HG02623 (cell line): ENCODE measurements at regions not wholly inside any gene's neighbourhood (a gene's known extent, or its start where the extent isn't known, plus 50 kb on each side); places are given as distances from the start of the nearest gene placed in this dataset.

Experiments used
- ATAC-seq: cut with Tn5 transposase; IDR thresholded peaks from one replicate; pipeline ENCODE4 v1.9.1; 2021; ENCODE audit warnings: moderate library complexity; ENCODE audit not compliant: unreplicated experiment

GRCh38 chr14:99094901-99095300, 177.1 kb downstream of the BCL11B start:
- ATAC-seq, result no peak

DNA sequence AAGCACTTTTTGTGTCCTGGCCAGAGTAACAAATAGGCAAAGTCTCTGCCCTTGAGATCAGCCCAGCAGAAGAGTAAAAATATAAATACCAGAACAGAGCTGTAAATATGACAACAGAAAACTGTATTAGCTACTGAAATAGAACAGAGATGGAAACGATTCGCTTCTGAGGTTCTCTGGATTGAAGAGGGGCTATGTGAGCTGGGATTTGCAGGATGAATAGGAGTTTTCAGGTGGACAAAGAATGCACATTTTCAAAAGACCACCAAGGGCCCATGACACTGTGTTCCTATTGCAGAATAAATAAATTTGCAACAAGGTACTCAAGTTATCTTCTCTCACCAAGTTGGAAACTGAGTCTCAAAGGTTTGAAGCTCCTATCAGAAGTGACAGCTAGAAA, 176.6 kb downstream of the BCL11B start:
- no peak for ATAC-seq

DNA sequence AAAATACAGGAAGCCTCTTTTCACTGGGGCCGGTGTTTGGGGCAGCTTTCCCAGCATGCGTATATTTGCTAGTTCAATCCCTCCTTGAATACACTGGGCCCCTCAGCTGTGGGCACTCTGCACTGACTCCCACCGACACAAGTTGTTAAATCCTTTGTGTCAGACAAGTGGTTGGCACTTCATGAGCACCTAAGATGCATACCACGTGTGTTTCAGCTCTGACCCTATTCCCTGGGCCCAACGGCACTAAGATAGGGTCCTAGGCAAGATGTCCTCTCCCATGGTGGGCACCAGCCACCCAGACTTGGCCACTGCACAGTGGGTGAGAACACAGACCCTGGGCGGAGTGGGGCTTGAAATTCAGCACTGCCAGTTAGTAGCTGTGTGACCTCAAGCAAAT, 173.8 kb downstream of the BCL11B start:
- no peak for ATAC-seq

DNA sequence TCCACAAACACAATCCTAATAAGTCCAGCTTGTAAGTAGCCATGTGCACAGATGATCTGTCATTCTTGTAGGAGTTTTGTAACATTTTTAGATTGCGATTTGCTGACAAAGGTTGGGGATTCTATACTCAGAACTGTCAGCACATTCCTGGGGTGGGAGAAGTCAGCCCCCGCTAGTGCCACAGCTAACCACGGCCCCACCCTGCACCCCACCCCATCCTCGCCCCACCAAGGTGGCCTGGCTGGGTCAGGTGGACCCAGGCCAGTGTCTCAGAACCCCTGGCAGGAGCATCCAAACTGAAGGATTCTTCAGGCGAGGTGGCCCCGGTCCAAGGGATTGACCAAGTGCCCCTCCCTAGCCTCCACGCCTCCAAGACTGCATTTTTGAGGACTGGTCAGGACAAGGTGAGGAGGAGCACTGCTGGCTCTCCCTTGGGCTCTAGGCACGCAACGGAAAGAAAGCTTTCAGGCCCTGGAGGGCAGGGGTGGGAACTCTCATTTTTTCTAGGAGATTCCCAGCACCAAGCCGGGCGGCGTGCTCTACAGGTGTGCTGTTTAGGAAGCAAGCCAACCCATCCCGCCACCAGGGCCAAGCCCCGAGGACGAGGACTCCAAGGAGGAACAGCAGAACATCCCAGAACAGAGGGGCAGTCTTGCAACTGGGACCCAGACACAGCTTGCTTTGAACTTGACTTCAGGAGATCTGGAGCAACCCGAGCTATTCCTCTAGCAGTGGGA, 172.8 kb downstream of the BCL11B start:
- no peak for ATAC-seq

DNA sequence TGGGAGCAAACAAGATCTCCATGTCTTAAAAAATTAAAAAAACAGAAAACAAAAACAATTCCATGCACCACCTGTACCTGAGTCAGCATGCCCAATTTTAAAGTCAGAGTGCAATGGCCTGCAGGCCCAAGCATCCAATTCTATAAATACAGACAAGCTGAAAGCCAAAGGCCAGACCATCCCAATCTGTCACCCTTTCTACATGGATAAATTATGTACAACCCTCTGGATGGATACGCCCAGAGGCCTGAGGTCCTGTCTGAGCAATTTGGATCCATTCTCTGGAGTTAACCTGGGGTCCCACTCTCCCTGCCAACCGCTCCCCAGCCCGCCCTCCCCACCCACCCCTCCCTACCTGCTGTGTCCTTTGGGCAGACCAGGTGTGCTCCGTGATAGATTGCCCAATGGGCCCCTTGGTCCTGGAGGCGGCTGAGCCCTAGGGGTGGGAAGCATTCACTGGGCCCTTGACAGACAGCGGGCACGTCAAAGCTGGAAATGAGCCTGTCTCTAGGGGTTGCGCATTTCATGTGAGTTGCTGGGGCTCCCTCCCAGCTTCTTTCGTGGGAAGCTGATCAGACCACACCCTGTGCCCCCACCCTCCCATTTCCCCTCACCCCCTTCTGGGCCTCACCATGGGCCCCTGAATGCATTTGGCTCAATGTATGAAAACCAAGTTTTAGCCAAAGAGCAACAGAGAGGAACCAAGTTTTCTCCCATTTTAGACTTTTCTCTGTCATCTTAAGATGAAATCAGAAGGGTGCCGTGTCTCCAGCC, 171.3 kb downstream of the BCL11B start:
- no peak for ATAC-seq

GRCh38 chr14:99101855-99102461, 170.0 kb downstream of the BCL11B start:
- no peak for ATAC-seq

DNA sequence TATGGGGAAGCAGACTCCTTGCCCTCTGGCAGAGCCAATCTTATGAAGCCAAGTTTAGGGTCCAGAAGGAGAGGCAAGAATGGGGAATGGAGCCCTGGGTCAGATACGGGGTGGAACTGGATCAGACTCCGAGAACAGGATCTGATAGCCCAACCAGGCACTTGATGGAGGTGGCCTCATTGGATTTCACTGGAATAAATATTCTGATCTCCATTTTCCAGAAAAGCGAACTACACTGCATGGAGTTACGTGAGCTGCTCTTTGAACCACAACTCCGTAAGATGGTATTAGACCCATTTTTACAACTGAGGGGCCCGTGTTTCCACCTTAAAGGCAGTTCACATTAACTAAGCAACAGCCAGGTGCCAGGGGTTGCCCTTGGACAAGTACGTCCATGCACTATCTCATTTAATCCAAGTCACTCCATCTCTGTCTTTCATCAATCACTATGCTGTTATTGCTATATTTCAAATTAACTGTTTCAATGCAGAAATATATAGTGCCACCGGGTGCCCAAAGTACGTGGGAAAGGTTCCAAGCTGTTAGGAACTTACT, 155.2 kb downstream of the BCL11B start:
- no peak for ATAC-seq

DNA sequence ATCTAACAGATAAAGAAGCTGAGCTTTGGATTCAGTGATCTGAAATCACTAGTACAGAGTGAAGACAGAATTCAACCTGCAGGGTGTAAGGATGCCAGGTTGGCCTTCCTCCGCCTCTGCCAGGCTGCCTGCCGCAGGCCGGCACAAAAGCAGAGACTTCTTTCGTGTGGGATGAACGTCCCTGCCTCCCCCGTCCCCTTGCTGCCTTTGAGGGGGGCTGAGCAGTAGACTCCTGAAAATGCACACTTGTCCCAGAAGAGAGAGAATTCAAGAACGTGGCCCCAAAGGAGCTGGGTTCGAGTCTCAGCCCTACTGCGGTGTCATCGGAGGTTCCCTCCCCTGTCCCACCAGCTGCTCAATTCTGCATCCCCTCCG, 154.3 kb downstream of the BCL11B start:
- ATAC-seq, result no peak

DNA sequence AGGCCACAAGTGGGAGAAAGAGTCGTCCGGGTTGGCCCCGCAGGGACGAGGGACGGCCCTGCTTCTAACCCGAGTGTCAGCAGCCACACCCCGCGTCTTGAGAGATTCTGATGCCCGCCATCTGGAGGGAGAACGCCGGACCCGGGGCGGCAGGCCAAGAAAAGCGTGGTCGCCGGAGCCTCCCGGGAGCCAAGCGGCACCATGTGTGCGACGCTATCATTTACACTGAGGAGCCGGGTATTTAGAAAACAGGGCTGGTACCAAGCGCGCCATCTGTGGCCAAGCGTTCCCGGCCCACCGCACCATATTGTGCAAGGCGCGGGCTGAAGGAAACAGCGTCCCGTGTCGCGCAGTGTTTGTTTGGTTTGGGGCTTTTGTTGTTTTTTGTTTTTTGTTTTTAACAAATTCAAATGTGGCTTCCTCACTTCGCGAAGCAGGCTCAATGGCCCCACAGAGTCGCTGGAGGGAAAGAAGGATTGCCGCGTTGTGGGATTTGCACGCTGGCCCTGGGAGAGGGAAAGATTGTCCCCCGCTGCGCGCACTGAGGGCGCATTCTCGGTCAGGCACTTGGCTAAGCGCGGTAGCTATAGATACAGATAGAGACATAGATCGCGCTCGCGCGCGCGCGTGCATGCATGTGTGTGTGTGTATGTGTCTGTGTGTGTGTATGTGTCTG, 153.8 kb downstream of the BCL11B start:
- ATAC-seq, result no peak

DNA sequence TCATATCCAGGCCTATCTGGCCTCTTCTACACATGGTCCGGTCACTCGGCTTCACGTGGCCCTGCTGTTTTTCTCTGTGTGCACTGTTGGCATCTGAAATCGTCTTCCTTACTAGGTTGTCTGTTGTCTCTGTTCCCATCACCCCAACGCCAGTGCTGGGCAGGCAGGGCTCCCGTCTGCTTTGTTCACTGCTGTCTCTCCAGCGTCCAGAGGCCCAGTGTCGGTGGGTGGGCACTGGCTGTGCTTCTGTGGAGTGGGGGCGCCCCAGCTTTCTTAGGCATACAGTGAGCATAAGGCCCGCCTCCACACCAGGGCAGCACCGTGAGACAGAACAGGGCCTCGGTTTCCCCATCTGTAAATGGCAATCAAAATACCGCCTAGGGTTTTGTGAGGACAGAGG, 153.1 kb downstream of the BCL11B start:
- no peak for ATAC-seq
